GM18517 (cell line): ENCODE measurements at regions not wholly inside any gene's neighbourhood (a gene's known extent, or its start where the extent isn't known, plus 50 kb on each side); places are given as distances from the start of the nearest gene placed in this dataset.

Experiments used
- ATAC-seq: cut with Tn5 transposase; IDR thresholded peaks from one replicate; pipeline ENCODE4 v1.9.1; 2021; ENCODE audit warnings: mild to moderate bottlenecking, moderate library complexity; ENCODE audit not compliant: unreplicated experiment

- no peak for ATAC-seq
Observed at GRCh38 chr3:168338161-168338560, 242.4 kb upstream of the GOLIM4 start.

GRCh38 chr3:168336276-168336675 lies 240.6 kb upstream of the GOLIM4 start:
- no peak for ATAC-seq

GRCh38 chr3:168333410-168333935 lies 237.7 kb upstream of the GOLIM4 start:
- ATAC-seq: no peak

- ATAC-seq: no peak
Observed at GRCh38 chr3:168331756-168332155, 236.0 kb upstream of the GOLIM4 start.

- no peak for ATAC-seq
Observed at GRCh38 chr3:168330983-168331382, 235.3 kb upstream of the GOLIM4 start.

GRCh38 chr3:168327856-168328255 lies 232.1 kb upstream of the GOLIM4 start:
- ATAC-seq: no peak

- no peak for ATAC-seq
Observed at GRCh38 chr3:168325684-168326083, 230.0 kb upstream of the GOLIM4 start.

- ATAC-seq: no peak
Observed at GRCh38 chr3:168322941-168323340, 227.2 kb upstream of the GOLIM4 start.

GRCh38 chr3:168314166-168314565 lies 218.4 kb upstream of the GOLIM4 start:
- ATAC-seq: no peak

GRCh38 chr3:168312984-168313383 lies 217.3 kb upstream of the GOLIM4 start:
- no peak for ATAC-seq

- no peak for ATAC-seq
Observed at GRCh38 chr3:168307893-168308292, 212.2 kb upstream of the GOLIM4 start.

GRCh38 chr3:168295027-168295426 lies 199.3 kb upstream of the GOLIM4 start:
- ATAC-seq: no peak

- no peak for ATAC-seq
Observed at GRCh38 chr3:168292296-168292695, 196.6 kb upstream of the GOLIM4 start.

GRCh38 chr3:168289471-168290008 lies 193.8 kb upstream of the GOLIM4 start:
- ATAC-seq: no peak

- ATAC-seq: no peak
Observed at GRCh38 chr3:168288511-168289401, 193.0 kb upstream of the GOLIM4 start.

- no peak for ATAC-seq
Observed at GRCh38 chr3:168285506-168285905, 189.8 kb upstream of the GOLIM4 start.

GRCh38 chr3:168284728-168285127 lies 189.0 kb upstream of the GOLIM4 start:
- no peak for ATAC-seq

GRCh38 chr3:168275662-168276061 lies 179.9 kb upstream of the GOLIM4 start:
- no peak for ATAC-seq

- peak; percentile 79 for ATAC-seq
Observed at GRCh38 chr3:168273917-168274316, 178.2 kb upstream of the GOLIM4 start.

GRCh38 chr3:168273036-168273435 lies 177.3 kb upstream of the GOLIM4 start:
- ATAC-seq: no peak

- ATAC-seq: no peak
Observed at GRCh38 chr3:168272343-168272985, 176.7 kb upstream of the GOLIM4 start.

GRCh38 chr3:168271932-168272331 lies 176.2 kb upstream of the GOLIM4 start:
- ATAC-seq: no peak
